ENCODE measurements at regions not wholly inside any gene's neighbourhood (a gene's known extent, or its start where the extent isn't known, plus 50 kb on each side); places are given as distances from the start of the nearest gene placed in this dataset.

DNA sequence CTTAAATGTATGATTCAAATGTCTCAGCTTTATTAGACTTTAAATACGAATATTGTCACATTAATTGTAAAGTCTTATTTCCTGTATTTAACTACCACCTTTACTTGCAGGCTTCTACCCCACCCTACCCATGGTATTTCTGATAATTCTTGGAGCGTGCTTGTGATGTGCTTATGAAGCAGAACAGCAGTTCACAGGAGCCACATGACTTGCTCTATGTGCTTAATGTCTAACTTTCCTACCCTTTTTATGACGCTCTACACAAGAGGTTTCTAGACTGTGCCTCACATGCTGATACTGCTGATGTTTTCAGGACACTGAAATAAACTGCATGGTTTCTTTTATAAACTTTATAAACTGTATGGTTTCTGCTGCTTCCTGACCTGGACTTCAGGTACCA is 553.5 kb upstream of the CCDC54 start (continued):
- TF ChIP-seq, protein P1, sequence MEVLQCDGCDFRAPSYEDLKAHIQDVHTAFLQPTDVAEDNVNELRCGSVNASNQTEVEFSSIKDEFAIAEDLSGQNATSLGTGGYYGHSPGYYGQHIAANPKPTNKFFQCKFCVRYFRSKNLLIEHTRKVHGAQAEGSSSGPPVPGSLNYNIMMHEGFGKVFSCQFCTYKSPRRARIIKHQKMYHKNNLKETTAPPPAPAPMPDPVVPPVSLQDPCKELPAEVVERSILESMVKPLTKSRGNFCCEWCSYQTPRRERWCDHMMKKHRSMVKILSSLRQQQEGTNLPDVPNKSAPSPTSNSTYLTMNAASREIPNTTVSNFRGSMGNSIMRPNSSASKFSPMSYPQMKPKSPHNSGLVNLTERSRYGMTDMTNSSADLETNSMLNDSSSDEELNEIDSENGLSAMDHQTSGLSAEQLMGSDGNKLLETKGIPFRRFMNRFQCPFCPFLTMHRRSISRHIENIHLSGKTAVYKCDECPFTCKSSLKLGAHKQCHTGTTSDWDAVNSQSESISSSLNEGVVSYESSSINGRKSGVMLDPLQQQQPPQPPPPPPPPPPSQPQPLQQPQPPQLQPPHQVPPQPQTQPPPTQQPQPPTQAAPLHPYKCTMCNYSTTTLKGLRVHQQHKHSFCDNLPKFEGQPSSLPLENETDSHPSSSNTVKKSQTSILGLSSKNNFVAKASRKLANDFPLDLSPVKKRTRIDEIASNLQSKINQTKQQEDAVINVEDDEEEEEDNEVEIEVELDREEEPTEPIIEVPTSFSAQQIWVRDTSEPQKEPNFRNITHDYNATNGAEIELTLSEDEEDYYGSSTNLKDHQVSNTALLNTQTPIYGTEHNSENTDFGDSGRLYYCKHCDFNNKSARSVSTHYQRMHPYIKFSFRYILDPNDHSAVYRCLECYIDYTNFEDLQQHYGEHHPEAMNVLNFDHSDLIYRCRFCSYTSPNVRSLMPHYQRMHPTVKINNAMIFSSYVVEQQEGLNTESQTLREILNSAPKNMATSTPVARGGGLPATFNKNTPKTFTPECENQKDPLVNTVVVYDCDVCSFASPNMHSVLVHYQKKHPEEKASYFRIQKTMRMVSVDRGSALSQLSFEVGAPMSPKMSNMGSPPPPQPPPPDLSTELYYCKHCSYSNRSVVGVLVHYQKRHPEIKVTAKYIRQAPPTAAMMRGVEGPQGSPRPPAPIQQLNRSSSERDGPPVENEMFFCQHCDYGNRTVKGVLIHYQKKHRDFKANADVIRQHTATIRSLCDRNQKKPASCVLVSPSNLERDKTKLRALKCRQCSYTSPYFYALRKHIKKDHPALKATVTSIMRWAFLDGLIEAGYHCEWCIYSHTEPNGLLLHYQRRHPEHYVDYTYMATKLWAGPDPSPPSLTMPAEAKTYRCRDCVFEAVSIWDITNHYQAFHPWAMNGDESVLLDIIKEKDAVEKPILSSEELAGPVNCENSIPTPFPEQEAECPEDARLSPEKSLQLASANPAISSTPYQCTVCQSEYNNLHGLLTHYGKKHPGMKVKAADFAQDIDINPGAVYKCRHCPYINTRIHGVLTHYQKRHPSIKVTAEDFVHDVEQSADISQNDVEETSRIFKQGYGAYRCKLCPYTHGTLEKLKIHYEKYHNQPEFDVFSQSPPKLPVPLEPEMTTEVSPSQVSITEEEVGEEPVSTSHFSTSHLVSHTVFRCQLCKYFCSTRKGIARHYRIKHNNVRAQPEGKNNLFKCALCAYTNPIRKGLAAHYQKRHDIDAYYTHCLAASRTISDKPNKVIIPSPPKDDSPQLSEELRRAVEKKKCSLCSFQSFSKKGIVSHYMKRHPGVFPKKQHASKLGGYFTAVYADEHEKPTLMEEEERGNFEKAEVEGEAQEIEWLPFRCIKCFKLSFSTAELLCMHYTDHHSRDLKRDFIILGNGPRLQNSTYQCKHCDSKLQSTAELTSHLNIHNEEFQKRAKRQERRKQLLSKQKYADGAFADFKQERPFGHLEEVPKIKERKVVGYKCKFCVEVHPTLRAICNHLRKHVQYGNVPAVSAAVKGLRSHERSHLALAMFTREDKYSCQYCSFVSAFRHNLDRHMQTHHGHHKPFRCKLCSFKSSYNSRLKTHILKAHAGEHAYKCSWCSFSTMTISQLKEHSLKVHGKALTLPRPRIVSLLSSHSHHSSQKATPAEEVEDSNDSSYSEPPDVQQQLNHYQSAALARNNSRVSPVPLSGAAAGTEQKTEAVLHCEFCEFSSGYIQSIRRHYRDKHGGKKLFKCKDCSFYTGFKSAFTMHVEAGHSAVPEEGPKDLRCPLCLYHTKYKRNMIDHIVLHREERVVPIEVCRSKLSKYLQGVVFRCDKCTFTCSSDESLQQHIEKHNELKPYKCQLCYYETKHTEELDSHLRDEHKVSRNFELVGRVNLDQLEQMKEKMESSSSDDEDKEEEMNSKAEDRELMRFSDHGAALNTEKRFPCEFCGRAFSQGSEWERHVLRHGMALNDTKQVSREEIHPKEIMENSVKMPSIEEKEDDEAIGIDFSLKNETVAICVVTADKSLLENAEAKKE (CRISPR knock-in tag; IDR thresholded peaks at IDR 0.05), result no peak
- TF ChIP-seq STAT1 (IDR thresholded peaks at IDR 0.05; ENCODE audit: unreplicated experiment), result no peak
- no peak for TF ChIP-seq CREB1 (CRISPR knock-in tag; IDR thresholded peaks at IDR 0.05; ENCODE audit: low read depth)
- no peak for TF ChIP-seq NANOG (IDR thresholded peaks at IDR 0.05; ENCODE audit: borderline replicate concordance)
- no peak for TF ChIP-seq JUNB (IDR thresholded peaks at IDR 0.05; ENCODE audit: unreplicated experiment)
- no peak for TF ChIP-seq ZNF331 (CRISPR knock-in tag; IDR thresholded peaks at IDR 0.05; ENCODE audit: low read depth)

DNA sequence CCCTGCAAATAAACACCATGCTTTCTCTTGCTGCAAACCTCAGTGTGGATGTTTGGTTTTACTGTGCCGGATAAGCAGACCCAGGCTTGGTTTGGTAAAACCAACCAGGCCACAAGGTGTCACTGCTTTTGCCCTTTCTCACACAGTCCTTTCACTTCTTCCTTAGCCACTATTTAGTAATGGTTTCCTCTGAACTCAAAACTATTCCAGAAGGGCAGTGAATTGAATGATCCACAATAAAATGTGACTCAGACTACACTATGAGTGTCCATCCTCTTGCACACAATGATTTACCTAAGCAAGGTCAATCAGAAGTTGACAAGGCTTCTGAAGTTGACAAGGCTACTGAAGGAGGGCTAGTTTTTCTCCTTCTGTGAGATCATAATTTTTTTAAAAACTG is 552.4 kb upstream of the CCDC54 start:
- Histone ChIP-seq H3F3A (replicated peaks; ENCODE audit: low read depth) (no peaks in the 10 kb centered on the region), H4K20me1 (replicated peaks; ENCODE audit: insufficient read depth) (no peaks in the 10 kb centered on the region), H3K27me3 (ENCODE audit: insufficient read depth) (no peaks in the 10 kb centered on the region), H3K4me1 (ENCODE audit: insufficient read depth) (peaks cover 43% of the 10 kb centered on the region), H3K4me3 (no peak overlapping the region), H3K9me2 (ENCODE audit: insufficient read depth) (no peaks in the 10 kb centered on the region), H3K4me2 (no peak overlapping the region), H3K79me2 (replicated peaks; ENCODE audit: insufficient read depth) (no peaks in the 10 kb centered on the region), H3K36me3 (ENCODE audit: insufficient read depth) (no peaks in the 10 kb centered on the region), H2AFZ (no peak overlapping the region), H3K27ac (ENCODE audit: low read depth) (0 out of 2 replicates have a peak overlapping the region, but pooled peaks have one; percentile 1)
- peaks cover 50% of the 10 kb centered on the region for H3K4me1 Mint-ChIP-seq
- peaks cover 2% of the 10 kb centered on the region for H3K27me3 Mint-ChIP-seq (ENCODE audit: insufficient read depth, low read depth, poor library complexity)
- TF ChIP-seq POLR2AphosphoS5 (IDR thresholded peaks at IDR 0.05; ENCODE audit: low read depth), result no peak
- TF ChIP-seq, protein P2, sequence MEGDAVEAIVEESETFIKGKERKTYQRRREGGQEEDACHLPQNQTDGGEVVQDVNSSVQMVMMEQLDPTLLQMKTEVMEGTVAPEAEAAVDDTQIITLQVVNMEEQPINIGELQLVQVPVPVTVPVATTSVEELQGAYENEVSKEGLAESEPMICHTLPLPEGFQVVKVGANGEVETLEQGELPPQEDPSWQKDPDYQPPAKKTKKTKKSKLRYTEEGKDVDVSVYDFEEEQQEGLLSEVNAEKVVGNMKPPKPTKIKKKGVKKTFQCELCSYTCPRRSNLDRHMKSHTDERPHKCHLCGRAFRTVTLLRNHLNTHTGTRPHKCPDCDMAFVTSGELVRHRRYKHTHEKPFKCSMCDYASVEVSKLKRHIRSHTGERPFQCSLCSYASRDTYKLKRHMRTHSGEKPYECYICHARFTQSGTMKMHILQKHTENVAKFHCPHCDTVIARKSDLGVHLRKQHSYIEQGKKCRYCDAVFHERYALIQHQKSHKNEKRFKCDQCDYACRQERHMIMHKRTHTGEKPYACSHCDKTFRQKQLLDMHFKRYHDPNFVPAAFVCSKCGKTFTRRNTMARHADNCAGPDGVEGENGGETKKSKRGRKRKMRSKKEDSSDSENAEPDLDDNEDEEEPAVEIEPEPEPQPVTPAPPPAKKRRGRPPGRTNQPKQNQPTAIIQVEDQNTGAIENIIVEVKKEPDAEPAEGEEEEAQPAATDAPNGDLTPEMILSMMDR (conservative IDR thresholded peaks at IDR 0.05; ENCODE audit: low read depth in 2 of 2), result peak; percentile 62 to 79
- no peak overlapping the region for H3K4me3 Mint-ChIP-seq
- H3K36me3 Mint-ChIP-seq (ENCODE audit: low read depth), result peaks cover 36% of the 10 kb centered on the region
- peaks cover 13% of the 10 kb centered on the region for H3K9me3 Mint-ChIP-seq
- DNase-seq (ENCODE audit: low spot score), result peak; percentile 61
- H3K27ac Mint-ChIP-seq, result 0 out of 2 replicates have a peak overlapping the region, but pooled peaks have one; percentile 42
- peak; percentile 71 for ATAC-seq

Measured in GM23338 (cell line).